ENCODE measurements at regions not wholly inside any gene's neighbourhood (a gene's known extent, or its start where the extent isn't known, plus 50 kb on each side); places are given as distances from the start of the nearest gene placed in this dataset.

- Mint-ChIP-seq H3K4me3 (peak overlapping the region in 1 of 2 donors; percentile 72), H3K4me1 (peaks cover 19% of the 10 kb centered on the region), H3K36me3 (no peaks in the 10 kb centered on the region), H3K9me3 (no peaks in the 10 kb centered on the region), H3K27ac (peak overlapping the region in 1 of 7 donors; percentile 2), H3K27me3 (ENCODE audit: low read depth in 3 of 3) (peaks cover 10 to 18% (median 13%) of the 10 kb centered on the region in 3 donors)
- Histone ChIP-seq H3K4me3 (replicated peaks in 1 of 3; ENCODE audit: low read depth in 2 of 3, low read length in 3 of 3) (no peak overlapping the region), H3K36me3 (replicated peaks in 1 of 2; ENCODE audit: control insufficient read depth in 1 of 2, insufficient read depth in 2 of 2, low read length in 2 of 2) (no peaks in the 10 kb centered on the region), H3K4me2 (replicated peaks; ENCODE audit: extremely low read depth, low read length, poor library complexity, severe bottlenecking) (peak overlapping the region; percentile 42), H3K79me2 (ENCODE audit: insufficient read depth, low read length) (no peaks in the 10 kb centered on the region), H3K27me3 (ENCODE audit: control insufficient read depth in 2 of 2, insufficient read depth in 2 of 2, low read length in 2 of 2) (peaks cover 0 to 2% of the 10 kb centered on the region in 2 donors), H2AFZ (ENCODE audit: insufficient read depth, low read depth, low read length, poor library complexity, severe bottlenecking) (peak overlapping the region; percentile 41), H3K9ac (ENCODE audit: insufficient read depth, low read length, poor library complexity, severe bottlenecking) (no peak overlapping the region), H3K27ac (ENCODE audit: low read depth in 1 of 2, low read length in 2 of 2) (no peak overlapping the region), H3K9me3 (replicated peaks in 1 of 2; ENCODE audit: control insufficient read depth in 1 of 2, insufficient read depth in 1 of 2, low read length in 2 of 2) (no peaks in the 10 kb centered on the region), H3K4me1 (ENCODE audit: control insufficient read depth in 1 of 2, insufficient read depth in 2 of 2, low read length in 2 of 2) (peaks cover 4 to 13% of the 10 kb centered on the region in 2 donors), H4K20me1 (ENCODE audit: insufficient read depth, low read length) (no peaks in the 10 kb centered on the region)
- intact Hi-C loops (cut with micrococcal nuclease), result no loop called here
- WGBS (ENCODE audit: insufficient coverage), result 5% methylated on average over 4 of the region's 10 CpGs
- DNase-seq, result no peak
- TF ChIP-seq, protein P1, sequence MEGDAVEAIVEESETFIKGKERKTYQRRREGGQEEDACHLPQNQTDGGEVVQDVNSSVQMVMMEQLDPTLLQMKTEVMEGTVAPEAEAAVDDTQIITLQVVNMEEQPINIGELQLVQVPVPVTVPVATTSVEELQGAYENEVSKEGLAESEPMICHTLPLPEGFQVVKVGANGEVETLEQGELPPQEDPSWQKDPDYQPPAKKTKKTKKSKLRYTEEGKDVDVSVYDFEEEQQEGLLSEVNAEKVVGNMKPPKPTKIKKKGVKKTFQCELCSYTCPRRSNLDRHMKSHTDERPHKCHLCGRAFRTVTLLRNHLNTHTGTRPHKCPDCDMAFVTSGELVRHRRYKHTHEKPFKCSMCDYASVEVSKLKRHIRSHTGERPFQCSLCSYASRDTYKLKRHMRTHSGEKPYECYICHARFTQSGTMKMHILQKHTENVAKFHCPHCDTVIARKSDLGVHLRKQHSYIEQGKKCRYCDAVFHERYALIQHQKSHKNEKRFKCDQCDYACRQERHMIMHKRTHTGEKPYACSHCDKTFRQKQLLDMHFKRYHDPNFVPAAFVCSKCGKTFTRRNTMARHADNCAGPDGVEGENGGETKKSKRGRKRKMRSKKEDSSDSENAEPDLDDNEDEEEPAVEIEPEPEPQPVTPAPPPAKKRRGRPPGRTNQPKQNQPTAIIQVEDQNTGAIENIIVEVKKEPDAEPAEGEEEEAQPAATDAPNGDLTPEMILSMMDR (IDR thresholded peaks at IDR 0.05), result no peak
These were observed 168.0 kb upstream of the ZNF32 start for GRCh38 chr10:43816351-43817321.

DNA sequence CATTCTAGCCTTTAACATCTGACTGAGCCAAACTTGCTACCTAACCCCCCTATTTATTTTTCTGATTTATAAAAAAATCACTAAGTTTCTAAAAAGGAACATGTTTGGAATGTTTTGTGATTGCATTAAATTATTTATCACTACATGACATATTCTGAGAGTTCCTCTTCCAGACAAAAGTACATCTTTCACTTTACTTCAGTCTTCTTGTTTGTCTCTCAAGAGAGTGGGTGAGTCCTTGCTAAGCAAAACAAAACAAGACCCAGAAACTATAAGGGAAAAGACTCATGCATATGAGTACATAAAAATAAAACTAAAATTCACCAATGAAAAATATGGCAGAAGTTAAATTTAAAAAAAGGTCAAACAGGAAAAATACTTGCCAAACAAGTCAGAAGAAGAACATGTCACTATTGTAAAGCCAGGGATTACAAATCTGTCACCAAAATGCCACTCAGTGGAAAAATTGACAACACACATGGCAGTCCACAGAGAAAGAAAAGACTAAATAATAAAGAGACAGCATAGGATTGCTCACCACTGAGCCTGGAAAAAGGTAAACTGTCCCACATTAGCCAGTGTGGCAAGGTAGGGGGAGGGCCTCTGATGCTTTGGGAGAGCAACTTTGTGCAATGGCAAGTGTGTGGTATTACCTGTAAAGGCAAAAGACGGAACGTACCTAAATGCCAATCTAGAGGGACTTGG lies 166.7 kb upstream of the ZNF32 start:
- intact Hi-C loops (cut with micrococcal nuclease), result no loop called here
- H4K20me1 ChIP-seq (ENCODE audit: insufficient read depth, low read length), result no peaks in the 10 kb centered on the region
- H3K9me3 ChIP-seq (replicated peaks in 1 of 2; ENCODE audit: control insufficient read depth in 1 of 2, insufficient read depth in 1 of 2, low read length in 2 of 2), result no peaks in the 10 kb centered on the region
- 64% methylated on average over 2 of the region's 2 CpGs for WGBS (ENCODE audit: insufficient coverage)
- TF ChIP-seq, protein P1 (IDR thresholded peaks at IDR 0.05), result no peak
- no peak overlapping the region for H3K4me3 Mint-ChIP-seq
- H3K27me3 ChIP-seq (ENCODE audit: control insufficient read depth in 2 of 2, insufficient read depth in 2 of 2, low read length in 2 of 2), result peaks cover 0 to 2% of the 10 kb centered on the region in 2 donors
- peaks cover 19% of the 10 kb centered on the region for H3K4me1 Mint-ChIP-seq
- no peak overlapping the region for H3K9ac ChIP-seq (ENCODE audit: insufficient read depth, low read length, poor library complexity, severe bottlenecking)
- H3K27me3 Mint-ChIP-seq (ENCODE audit: low read depth in 3 of 3), result peaks cover 7 to 18% (median 9%) of the 10 kb centered on the region in 3 donors
- no peak overlapping the region for H3K4me2 ChIP-seq (replicated peaks; ENCODE audit: extremely low read depth, low read length, poor library complexity, severe bottlenecking)
- no peaks in the 10 kb centered on the region for H3K36me3 Mint-ChIP-seq
- no peak overlapping the region for H3K4me3 ChIP-seq (replicated peaks in 1 of 3; ENCODE audit: low read depth in 2 of 3, low read length in 3 of 3)
- no peak overlapping the region for H2AFZ ChIP-seq (ENCODE audit: insufficient read depth, low read depth, low read length, poor library complexity, severe bottlenecking)
- H3K4me1 ChIP-seq (ENCODE audit: control insufficient read depth in 1 of 2, insufficient read depth in 2 of 2, low read length in 2 of 2), result peaks cover 4 to 13% of the 10 kb centered on the region in 2 donors
- H3K27ac Mint-ChIP-seq, result no peak overlapping the region
- H3K27ac ChIP-seq (ENCODE audit: low read depth in 1 of 2, low read length in 2 of 2), result no peak overlapping the region
- H3K9me3 Mint-ChIP-seq, result no peaks in the 10 kb centered on the region
- H3K36me3 ChIP-seq (replicated peaks in 1 of 2; ENCODE audit: control insufficient read depth in 1 of 2, insufficient read depth in 2 of 2, low read length in 2 of 2), result no peaks in the 10 kb centered on the region
- DNase-seq, result no peak
- no peaks in the 10 kb centered on the region for H3K79me2 ChIP-seq (ENCODE audit: insufficient read depth, low read length)
